IPS-NIHi7 (cell line): ENCODE measurements at regions not wholly inside any gene's neighbourhood (a gene's known extent, or its start where the extent isn't known, plus 50 kb on each side); places are given as distances from the start of the nearest gene placed in this dataset.
"Not testable (repeated sequence)": the region's sequence is repeated elsewhere in the genome, so short reads cannot be mapped to it uniquely, and the experiment has no call there.

Source experiments
- DNase-seq: peaks from one replicate; pipeline ENCODE4 v3.0.0; 2012; ENCODE audit warnings: mixed read lengths; ENCODE audit errors: extremely low spot score

GRCh38 chr17:5898406-5898805, 171.8 kb upstream of the WSCD1 start:
- DNase-seq: no peak

GRCh38 chr17:5899496-5900195, 170.5 kb upstream of the WSCD1 start:
- DNase-seq: no peak

GRCh38 chr17:5901731-5902130, 168.4 kb upstream of the WSCD1 start:
- no peak for DNase-seq

- no peak for DNase-seq
Observed at GRCh38 chr17:5902181-5903140, 167.7 kb upstream of the WSCD1 start.

GRCh38 chr17:5911919-5912318, 158.3 kb upstream of the WSCD1 start:
- DNase-seq: no peak

GRCh38 chr17:5913032-5913531, 157.1 kb upstream of the WSCD1 start:
- no peak for DNase-seq

GRCh38 chr17:5913641-5914040, 156.5 kb upstream of the WSCD1 start:
- no peak for DNase-seq

- no peak for DNase-seq
Observed at GRCh38 chr17:5915337-5915736, 154.8 kb upstream of the WSCD1 start.

GRCh38 chr17:5919089-5919488, 151.1 kb upstream of the WSCD1 start:
- DNase-seq: peak; percentile 67

- no peak for DNase-seq
Observed at GRCh38 chr17:5921512-5922282, 148.5 kb upstream of the WSCD1 start.

- DNase-seq: no peak
Observed at GRCh38 chr17:5922476-5922875, 147.7 kb upstream of the WSCD1 start.

- DNase-seq: no peak
Observed at GRCh38 chr17:5929721-5930120, 140.5 kb upstream of the WSCD1 start.

GRCh38 chr17:5930555-5930954, 139.6 kb upstream of the WSCD1 start:
- DNase-seq: not testable (repeated sequence)

GRCh38 chr17:5931616-5932015, 138.6 kb upstream of the WSCD1 start:
- DNase-seq: no peak

GRCh38 chr17:5933430-5933829, 136.7 kb upstream of the WSCD1 start:
- no peak for DNase-seq

- DNase-seq: peak; percentile 24
Observed at GRCh38 chr17:5941258-5941657, 128.9 kb upstream of the WSCD1 start.

GRCh38 chr17:5942687-5943086, 127.5 kb upstream of the WSCD1 start:
- DNase-seq: no peak

- DNase-seq: no peak
Observed at GRCh38 chr17:5943232-5943631, 126.9 kb upstream of the WSCD1 start.

- no peak for DNase-seq
Observed at GRCh38 chr17:5943982-5944381, 126.2 kb upstream of the WSCD1 start.

GRCh38 chr17:5947701-5948180, 122.4 kb upstream of the WSCD1 start:
- DNase-seq: no peak

- DNase-seq: no peak
Observed at GRCh38 chr17:5948811-5949210, 121.4 kb upstream of the WSCD1 start.

GRCh38 chr17:5950878-5951277, 119.3 kb upstream of the WSCD1 start:
- DNase-seq: no peak
